DMS53 treated with DMSO at 0.1 percent for 48 hours (cell line): ENCODE measurements at regions not wholly inside any gene's neighbourhood (a gene's known extent, or its start where the extent isn't known, plus 50 kb on each side); places are given as distances from the start of the nearest gene placed in this dataset.

Experiments
- DNase-seq: peaks from one replicate; lab custom pipeline; 2025; ENCODE audit not compliant: unreplicated experiment; lab: John Stamatoyannopoulos, UW

DNA sequence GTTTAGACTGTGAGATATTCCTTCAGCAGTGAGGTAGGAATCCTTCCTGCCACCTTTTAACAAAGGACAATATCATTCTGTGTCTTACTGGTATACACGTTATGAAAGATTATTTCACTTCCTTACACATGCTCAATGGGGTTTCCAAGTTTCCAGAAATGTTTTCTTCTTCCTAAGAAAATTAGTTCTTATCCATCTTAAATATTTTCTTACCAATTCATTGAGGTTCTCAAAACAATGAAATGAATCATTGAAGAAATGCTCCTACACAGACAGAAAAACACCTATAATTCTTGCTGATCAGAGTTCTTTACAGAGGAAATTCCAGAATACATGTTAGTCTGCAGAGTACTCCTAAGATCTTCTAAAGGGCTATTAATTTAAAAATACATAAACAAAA lies 51.4 kb upstream of the SEC61G start:
- no peak for DNase-seq

DNA sequence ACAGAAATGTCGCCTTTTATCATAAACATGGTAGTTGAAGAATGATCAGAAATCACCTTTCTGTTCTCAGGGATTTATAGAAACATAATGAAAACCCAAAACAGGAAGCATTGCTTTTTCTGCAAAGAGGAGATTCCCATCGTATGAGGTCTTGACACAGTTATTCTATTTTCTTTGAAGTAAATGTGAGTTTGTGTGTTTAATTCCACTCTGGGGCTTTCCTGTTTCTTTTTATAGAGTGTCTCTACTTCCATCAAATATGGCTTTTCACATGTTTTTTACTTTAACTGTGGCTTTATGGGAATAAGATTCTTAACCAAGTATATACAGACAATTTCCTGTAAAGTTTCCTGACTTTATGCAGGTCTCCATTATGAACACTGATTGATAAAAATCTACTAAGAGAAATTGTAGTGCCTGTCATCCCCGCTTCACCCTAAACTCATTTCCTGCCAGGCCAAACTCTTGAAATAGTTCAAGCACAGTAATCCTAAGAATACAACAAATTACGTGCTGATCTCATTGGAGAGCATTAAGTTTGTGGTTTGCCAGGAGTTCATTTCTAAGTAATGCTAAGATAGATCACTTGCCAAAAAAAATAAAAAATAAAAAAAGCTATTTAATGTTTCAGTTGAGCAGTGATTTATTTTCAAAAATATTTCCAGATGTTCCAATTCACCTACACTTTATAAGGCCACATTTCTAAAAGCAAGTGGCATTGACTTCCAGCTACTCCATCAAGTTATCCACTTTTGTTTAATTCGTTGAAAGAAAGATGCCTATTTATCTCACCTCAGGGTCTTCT lies 52.2 kb upstream of the SEC61G start:
- DNase-seq: no peak

DNA sequence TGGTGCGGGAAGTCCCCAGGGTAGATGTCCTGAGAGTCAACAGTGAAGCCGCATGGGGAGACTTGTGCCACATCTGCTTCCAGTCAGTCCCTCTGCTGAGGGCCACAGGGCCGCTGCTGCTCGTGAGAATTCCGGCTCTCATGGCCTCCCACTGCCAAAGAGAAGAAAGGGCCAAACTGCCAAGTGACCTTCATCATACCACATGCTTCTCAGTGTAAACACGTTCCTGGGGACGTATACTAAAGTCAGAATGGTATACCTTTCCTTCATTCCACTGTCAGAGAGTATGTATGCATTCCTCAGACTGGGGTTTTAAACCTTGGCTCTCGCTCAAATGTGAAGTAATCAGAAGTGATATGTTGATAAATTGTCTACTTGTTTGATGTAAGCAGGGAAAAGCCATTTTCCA lies 52.8 kb upstream of the SEC61G start:
- no peak for DNase-seq

DNA sequence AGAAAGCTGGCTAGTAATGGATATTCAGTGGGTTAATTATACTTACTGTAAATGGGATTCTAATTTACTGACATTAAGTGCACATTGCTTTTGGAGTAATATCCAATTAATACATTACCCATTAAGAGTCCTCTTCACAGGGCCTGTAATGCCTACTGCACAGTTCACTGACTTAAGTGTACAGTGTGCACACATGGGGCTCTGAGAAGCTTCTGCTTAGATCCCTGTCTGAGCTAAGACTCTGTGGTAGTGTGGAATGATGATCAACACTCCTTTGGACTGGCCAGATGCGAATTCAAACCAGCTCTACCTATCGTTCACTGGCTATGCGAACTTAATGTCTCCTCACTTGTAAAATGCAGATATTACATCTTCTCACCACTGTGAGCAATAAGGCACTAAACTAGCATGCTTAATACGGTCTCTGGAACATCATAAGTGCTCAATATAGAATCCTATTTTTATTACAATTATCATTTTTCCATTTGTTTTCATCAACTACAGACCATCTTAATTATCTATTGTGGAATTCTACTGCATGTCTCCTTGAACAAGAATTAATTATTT lies 53.8 kb upstream of the SEC61G start:
- no peak for DNase-seq

DNA sequence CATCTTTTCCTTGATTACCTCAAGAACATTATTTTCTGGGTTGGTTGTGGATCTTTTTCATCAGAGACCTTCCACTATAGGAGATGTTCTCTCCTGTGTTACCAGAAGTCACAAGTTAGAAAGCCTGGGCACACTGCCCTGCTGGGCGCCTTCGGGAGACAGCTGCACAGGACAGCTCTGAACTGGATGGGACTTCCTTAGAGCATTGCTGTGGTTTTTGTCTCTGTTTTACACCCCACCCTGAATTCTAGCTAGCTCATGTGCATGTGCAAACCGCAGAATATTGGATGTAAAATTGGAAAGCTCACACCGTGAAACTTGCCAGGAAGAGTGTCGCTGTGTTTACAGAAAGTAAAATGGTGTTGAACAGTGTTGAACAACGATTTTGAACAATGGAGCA lies 54.4 kb upstream of the SEC61G start:
- no peak for DNase-seq

DNA sequence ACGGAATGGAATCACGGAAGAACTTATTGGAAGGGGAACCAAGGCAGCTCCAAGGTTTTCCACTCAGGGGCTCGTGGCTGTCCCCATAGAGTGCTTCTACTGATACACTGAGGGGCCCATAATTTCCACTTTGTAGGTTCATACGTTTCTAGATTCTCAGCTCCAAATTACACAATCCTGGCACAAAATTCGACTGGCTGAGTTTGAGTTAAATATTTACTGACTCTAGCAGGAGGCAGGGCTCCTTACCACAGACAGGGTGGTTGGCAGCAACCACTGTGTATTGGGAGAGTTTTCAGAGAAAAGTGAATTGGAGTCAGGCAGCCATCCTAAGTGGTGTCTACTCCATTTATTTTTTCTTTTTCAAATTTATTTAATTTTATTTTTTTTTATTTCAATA lies 55.4 kb upstream of the SEC61G start:
- no peak for DNase-seq

DNA sequence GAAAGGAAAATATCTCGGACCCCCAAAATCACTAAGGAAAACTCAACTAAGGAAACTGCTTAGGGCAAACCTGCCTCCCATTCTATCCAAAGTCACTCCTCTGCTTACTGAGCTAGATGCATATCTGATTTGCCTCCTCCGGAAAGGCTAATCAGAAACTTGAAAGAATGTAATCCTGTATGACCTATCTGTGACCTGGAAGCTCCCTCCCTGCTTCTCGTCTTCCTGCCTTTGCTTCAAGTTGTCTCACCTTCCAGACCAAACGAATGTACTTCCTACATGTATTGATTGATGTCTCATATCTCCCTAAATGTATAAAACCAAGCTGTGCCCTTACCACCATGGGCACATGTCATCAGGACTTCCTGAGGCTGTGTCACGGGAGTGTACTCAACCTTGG lies 58.1 kb upstream of the SEC61G start:
- no peak for DNase-seq

DNA sequence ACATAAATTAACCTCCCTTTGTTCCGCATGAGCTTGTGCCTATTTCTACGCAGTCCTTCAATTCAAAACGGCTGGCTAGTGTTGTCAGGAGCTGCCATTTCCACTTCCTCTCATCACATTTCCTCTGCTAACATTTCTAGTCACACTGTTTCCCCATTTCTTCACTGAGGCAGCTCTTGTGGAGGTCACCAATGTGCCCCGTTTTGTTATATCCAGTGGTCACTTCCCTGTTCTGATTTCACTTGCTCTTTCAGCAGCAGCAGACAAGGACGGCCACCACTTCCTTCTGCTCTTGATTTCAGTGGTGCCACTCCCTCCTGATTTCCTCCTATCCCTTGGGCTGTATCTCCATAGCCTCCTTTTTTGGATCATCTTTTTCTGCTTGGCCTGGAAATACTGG lies 64.8 kb upstream of the SEC61G start:
- no peak for DNase-seq

DNA sequence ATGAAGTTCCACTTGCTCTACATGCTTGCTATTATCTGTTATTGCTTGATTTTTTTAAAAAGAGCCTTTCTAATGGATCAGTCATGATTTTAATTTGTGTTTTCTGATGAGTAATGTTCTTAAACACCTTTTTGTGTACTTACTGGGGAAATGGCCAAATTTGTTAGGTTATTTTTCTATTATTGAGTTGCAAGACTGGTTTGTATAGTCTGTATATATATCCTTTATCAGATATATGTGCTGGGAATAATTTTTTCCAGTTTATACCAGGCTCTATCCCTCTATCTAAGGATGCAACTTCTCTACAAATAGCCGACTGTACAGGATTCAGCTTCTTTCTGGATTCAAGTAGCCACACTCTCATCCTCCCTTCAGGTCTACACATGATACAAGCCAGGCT lies 65.6 kb upstream of the SEC61G start:
- no peak for DNase-seq

DNA sequence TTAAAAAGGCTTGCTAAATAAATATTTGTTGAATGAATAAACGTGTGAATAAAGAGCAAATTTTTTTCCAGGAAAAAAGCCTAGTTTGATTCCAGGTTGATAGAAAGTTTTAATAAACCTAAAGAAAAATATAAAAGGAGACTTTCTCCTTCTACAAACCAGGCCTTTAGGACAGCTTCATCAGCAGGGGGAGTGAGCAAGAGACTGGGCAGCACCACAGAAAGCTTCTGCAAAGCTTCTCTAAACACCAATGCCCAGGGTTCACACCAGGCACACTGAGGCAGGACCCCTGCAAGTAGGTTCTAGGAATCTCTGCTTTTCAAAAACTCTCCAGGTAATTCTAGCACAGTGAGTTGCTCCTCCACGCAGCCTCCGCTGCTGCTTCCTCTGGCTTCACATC lies 66.4 kb upstream of the SEC61G start:
- no peak for DNase-seq

DNA sequence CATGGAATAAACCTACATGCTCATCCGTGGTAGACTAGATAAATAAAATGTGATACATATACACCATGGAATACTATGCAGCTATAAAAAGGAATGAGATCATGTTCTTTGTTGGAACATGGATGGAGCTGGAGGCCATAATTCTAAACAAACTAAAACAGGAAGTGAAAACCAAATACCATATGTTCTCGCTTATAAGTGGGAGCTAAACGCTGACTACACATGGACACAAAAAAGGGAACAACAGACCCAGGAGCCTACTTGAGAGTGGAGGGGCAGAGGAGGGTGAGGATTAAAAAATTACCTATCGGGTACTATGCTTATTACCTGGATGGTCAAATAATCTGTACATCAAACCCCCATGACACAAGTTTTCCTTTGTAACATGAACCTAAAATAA lies 68.7 kb upstream of the SEC61G start:
- DNase-seq: no peak

DNA sequence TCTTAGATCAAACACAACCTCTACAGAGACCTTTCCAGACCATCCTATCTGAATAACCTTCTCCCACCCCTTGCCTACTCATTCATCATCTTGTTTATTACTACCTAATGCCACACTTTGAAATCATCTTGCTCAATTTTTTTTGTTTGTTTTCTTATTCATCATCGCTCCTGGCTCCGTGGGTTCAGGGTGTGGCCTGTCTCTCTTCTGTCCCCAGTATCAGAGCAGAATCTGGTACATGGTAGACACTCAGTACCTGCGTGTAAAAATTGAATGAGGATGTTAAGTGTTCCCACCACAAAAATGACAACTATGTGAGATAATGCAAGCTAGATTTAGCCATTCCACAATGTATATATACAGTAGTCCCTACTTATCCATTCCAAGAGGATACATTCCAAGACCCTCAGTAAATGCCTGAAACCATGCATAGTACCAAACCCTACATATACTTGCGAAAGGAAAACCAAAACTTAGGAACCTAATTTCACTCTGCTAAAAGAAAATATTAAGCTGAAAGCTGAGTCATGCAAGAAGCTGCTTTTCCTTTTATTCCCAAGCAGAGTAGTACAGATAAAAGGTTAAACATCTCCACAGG lies 72.1 kb upstream of the SEC61G start:
- no peak for DNase-seq

DNA sequence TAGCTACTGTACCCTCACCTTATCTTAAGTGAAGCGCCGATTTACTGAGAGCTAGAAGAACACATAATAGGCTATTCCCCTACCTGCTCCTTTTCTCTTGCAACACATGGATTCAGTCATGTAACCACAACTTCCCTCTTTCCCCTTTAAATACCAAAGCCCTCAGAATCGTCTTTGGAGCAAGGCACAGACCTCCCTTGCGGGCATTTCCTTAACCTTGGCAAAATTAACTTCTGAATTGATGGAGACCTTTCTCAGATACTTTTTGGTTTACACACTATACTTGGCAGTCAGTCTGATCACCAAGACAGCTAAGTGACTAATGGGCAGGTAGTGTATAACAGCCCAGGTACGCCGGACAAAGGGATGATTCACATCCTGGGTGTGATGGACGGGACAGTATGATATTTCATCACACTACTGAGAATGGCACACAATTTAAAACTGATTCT lies 72.7 kb upstream of the SEC61G start:
- no peak for DNase-seq

DNA sequence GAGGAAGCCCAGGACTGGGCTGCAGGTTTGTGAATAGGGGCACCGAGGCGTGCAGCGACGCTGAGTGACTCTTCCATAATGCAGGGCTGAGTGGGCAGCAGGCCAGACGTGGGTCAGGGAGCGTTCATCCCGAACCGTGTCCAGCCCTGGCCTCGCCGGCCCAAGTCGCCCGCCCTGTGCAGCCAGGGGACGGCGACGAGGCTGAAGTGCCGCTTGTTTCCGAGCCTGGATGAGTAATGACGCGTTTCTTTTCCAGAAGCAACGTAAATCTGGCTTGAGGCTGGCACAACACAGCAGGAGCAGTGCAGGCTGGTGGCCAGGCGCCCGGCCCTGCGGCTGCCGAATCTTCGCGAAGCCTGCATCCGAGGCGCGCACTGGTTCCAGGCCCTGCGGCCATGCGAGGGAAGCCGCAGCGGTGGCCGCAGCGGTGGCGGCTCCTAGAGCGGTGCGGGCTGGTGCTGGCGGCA lies 74.0 kb upstream of the SEC61G start:
- no peak for DNase-seq

DNA sequence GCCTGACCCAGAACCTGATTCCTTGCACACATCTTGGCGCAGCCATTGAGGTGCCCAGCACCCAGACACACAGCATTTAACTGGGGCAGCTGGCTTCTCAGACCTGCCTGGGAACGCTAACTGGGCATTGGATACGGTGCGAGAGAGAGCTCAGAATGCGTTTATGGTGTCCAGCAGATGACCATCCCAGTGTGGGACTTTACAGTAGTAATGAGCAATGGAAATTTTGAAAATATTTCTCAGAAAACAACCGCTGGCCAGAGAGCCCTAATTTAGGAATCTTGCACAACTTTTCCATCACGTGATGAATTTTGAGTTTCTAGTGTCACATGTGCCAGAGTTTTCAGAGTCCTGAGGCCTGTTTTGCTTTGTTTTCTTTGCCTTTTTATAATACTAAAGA lies 78.2 kb upstream of the SEC61G start:
- no peak for DNase-seq

DNA sequence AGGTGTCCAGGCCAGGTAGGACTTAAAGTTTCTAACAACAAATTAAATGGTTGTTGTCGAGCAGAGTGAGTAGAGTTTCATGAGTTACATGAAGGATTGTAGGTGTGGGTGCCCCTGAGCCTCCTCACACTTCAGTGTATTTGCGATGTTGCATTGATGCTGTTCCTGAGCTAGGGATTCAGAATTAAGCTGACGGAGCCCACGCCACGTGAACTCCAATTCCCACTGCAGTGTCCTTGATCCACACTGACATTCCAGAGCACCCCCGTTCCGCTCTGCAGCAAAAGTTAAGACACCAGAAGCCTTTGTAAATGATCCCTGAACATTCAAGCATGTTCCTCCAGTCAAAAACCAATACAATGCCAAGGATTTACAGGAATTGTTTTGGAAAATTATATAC lies 78.8 kb upstream of the SEC61G start:
- no peak for DNase-seq

DNA sequence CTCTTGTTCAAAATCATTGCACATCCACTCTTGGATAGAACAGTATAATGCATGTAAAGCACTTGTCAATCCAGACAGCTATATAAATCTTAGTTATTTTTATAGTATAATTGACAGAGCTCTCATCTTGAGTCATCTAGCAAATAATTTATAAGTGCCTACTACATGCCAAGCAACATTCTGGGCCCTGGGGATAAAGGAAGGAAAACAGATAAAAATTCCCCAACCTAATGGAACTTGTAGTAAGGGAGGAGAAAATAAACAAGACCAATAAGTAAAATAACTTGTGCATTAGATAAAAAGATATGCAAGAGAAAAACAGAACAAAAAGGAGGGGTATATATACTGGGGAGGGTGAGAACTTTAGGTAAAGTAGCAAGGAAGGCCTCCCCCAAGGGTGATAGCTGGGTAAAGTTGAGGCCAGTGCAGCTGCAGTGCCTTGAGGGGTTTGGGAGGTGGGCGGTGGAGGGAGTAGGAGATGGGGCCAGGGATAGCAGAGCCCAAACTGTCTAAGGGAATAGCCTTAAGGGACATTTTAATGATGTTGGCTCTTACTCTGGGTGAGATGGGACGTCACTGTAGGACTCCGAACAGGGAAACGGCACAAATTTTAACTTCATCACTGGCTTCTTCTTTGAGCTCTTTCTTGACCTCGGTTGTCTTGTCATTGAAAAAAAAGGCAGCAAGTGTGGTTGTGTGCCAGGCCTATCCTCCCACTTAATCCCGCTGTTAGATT lies 79.3 kb upstream of the SEC61G start:
- no peak for DNase-seq

DNA sequence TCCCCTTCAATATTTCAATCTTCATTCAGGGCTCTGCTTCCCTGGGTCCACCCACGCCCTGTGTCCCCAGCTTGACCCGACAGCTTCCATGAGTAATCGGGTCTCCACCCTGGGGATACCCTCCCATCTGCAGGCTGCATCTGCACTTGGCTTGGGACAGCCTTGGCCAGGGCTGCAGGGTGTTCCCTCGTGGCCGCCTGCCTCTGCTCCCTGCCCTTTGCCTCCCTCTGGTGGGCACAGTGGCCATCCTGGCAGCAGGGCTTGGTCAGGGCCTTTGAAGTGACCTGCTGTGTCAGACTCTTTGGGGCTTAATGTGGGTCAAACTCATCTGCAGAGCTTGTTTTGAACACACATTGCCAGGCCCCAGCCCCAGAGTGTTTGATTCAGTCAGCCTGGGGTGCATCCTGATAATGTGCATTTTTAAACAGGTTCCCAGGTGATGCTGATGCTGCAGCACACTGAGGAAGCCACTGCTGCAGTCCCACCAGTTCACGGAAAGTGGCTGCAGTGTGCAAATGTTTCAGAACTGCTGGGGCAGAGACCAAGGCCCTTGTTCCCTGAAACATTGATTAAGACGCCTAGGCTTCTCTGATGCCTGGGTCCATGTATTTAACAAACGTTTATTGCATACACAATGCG lies 80.7 kb upstream of the SEC61G start:
- no peak for DNase-seq

DNA sequence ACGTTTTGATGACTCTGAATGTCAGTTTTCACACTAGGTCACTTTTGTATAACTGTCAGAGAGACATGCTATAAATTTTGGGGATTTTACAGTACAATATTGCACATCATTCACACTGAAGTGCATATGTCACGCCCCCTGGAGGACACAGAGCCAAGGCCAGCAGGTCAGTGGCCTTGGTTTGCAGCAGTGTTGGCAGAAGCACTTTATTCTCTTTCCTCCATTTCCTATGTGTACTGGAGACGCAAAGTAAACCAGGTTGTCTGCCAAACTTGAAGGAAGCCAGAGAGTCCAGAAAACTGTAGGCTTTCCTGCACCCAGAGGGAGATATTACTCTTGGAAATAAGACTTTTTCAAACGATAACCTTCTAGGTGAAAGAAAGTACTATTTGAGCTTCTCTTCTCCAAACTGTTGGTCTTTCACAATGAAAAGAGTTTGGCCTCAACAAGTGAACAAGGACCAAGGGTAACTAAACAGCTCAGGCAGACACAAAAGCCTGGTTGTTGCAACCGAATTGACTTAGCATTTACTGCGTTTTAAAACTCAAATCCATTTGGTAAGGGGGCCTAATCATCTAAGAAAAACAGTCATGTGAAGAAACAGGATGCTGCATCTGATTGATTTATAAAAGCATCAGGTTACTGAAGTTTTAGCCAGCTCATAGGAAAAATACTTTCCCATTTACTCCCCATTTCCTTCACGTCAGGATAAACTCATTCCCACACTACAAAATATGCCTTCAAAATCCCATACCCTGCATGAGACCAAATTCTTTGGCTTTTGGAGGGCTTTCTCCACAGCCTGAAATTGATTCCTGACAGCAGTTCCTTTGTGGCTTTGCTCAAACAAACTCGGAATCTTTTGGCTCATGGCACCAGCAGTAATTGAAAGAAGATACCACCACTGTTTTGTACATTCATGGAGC lies 83.0 kb upstream of the SEC61G start:
- DNase-seq: no peak

DNA sequence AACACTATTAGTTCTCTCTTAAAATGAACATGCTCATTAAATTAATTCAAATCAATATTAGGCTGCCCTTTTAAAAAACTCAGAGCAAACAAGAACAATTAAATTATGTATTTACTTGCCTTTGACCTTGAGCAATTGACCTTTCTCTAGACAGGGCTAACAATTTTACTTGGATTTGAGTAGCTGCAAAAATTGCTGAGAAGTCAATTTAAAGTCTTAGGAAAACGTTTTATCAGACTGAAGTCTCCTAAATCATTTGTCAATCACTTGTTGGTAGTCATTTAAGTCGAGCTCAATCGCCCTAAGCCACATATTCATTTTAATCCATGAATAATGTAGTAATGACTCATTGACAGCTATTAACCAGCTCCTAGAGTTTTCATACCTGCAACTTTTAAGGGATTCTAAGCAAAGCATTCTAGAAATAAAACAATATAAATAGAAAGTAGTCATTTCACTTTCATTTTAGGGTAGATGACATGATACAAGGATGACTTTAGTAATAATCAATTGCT lies 84.9 kb upstream of the SEC61G start:
- no peak for DNase-seq
